Activated CD4-positive, alpha-beta T cell treated with anti-CD3 and anti-CD28 coated beads for 4 hours (primary cell): ENCODE measurements at regions not wholly inside any gene's neighbourhood (a gene's known extent, or its start where the extent isn't known, plus 50 kb on each side); places are given as distances from the start of the nearest gene placed in this dataset.
"Not testable (repeated sequence)": the region's sequence is repeated elsewhere in the genome, so short reads cannot be mapped to it uniquely, and the experiment has no call there.

ENCODE experiments used
- DNase-seq, 2 donors: peaks; one replicate each; pipeline ENCODE4 v3.0.0-alpha.2; 2020

- no peak for DNase-seq
These were observed 262.7 kb upstream of the TACR3 start for GRCh38 chr4:103982454-103982853.

GRCh38 chr4:103948244-103949018, 228.6 kb upstream of the TACR3 start:
- no peak for DNase-seq

GRCh38 chr4:103947617-103948016, 227.8 kb upstream of the TACR3 start:
- DNase-seq = no peak

GRCh38 chr4:103946621-103947268, 227.0 kb upstream of the TACR3 start:
- not testable (repeated sequence) for DNase-seq

GRCh38 chr4:103938488-103938887, 218.7 kb upstream of the TACR3 start:
- DNase-seq = no peak

GRCh38 chr4:103936653-103937145, 216.9 kb upstream of the TACR3 start:
- DNase-seq = no peak

GRCh38 chr4:103934178-103934789, 214.5 kb upstream of the TACR3 start:
- DNase-seq = peak in 1 of 2 donors; percentile 5

GRCh38 chr4:103928370-103928769, 208.6 kb upstream of the TACR3 start:
- DNase-seq = no peak

GRCh38 chr4:103923551-103923950, 203.8 kb upstream of the TACR3 start:
- no peak for DNase-seq

- no peak for DNase-seq
These were observed 198.4 kb upstream of the TACR3 start for GRCh38 chr4:103918214-103918613.

GRCh38 chr4:103915224-103915869, 195.6 kb upstream of the TACR3 start:
- DNase-seq = no peak

GRCh38 chr4:103907414-103907813, 187.6 kb upstream of the TACR3 start:
- DNase-seq = no peak

GRCh38 chr4:103904123-103904522, 184.3 kb upstream of the TACR3 start:
- no peak for DNase-seq

GRCh38 chr4:103902730-103903129, 182.9 kb upstream of the TACR3 start:
- no peak for DNase-seq

- DNase-seq = no peak
These were observed 176.2 kb upstream of the TACR3 start for GRCh38 chr4:103895876-103896465.

- no peak for DNase-seq
These were observed 172.8 kb upstream of the TACR3 start for GRCh38 chr4:103892586-103892985.

- DNase-seq = no peak
These were observed 167.4 kb upstream of the TACR3 start for GRCh38 chr4:103887191-103887590.

GRCh38 chr4:103885152-103885551, 165.4 kb upstream of the TACR3 start:
- DNase-seq = no peak

- no peak for DNase-seq
These were observed 147.5 kb upstream of the TACR3 start for GRCh38 chr4:103867311-103867710.

- no peak for DNase-seq
These were observed 133.8 kb upstream of the TACR3 start for GRCh38 chr4:103853627-103854026.

GRCh38 chr4:103853146-103853545, 133.4 kb upstream of the TACR3 start:
- no peak for DNase-seq

GRCh38 chr4:103845075-103845474, 125.3 kb upstream of the TACR3 start:
- DNase-seq = no peak

- no peak for DNase-seq
These were observed 123.0 kb upstream of the TACR3 start for GRCh38 chr4:103842637-103843239.
